GM12892 (cell line): ENCODE measurements at regions not wholly inside any gene's neighbourhood (a gene's known extent, or its start where the extent isn't known, plus 50 kb on each side); places are given as distances from the start of the nearest gene placed in this dataset.

Experiments
- POLR2A ChIP-seq: IDR thresholded peaks from 2 replicates; pipeline ENCODE4 v1.6.1; 2011; ENCODE audit warnings: low read depth, low read length, control low read depth
- POLR2AphosphoS5 ChIP-seq: IDR thresholded peaks from 2 replicates; pipeline ENCODE4 v1.6.1; 2011; ENCODE audit warnings: low read depth, low read length, control low read depth

DNA sequence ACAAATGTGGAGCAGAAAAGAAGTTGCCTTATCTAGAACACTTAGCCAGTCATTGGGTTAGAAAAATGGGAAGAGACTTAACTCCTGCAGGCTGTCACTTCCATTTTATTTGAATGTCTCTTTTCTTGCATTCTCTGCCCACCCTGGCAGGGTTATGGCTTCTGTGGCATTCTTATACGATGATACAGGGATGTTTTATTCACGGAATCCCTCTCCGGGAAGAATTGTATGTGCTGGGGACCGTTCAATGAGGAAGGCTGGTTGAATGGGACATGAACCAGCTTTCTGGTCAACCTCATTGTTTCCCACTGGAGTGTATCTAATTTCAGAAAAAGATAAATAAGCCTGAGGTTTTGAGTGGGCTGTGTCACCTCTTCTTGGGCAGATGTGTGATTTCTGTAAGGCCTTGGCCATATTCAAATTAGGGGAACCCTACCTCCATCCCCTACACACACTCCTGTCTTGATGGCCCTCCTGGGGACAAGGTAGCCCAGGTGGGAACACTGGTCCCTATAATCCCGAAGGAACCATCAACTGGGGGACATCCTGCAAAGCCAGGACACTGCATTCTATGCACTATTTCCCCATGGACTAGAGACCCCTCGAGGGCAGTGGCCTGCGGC lies 174.8 kb upstream of the GSC start:
- TF ChIP-seq POLR2AphosphoS5 (no peak), POLR2A (no peak)
